ENCODE measurements at regions not wholly inside any gene's neighbourhood (a gene's known extent, or its start where the extent isn't known, plus 50 kb on each side); places are given as distances from the start of the nearest gene placed in this dataset.

DNA sequence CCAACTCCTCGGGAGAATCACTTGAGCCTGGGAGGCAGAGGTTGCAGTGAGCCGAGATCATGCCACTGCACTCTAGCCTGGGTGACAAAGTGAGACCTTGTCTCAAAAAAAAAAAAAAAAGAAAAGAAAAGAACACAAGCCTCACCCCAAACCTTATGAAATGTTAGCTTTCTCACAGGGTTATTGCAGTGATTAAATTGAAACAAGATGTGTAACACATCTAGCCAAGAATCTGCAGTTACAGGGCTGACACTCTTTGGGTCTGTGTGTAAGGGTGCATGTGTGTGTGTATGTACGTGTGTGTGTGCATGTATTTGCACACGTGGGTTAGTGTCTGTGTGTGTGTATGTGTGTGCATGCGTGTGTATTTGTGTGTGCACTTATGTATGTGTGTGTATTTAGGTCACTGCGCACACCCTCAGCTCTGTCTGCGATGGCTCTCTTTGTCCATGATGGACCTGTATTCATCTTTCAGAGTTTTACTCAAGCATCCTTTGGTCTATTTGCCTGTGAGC, 336.3 kb downstream of the UQCRFS1 start:
- no peak for DNase-seq

DNA sequence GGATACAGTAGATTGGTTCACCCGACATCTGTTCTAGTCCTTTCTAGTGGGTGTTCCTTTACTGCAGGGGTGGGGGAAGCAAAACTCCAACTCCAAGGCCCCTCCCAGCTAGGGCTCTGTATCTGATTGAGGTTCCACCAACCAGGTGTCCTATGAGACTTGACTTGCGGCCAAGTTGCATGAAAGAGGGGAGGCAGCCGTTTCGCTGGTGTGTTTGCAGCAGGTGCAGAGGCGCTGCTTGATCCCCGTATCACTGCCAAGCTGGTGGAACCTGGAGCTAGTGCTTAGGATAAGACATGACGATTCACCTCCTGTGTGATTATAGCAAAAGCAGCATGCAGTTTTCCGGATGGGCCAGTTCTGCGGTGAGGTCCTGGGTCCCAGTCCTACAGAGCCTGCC, 338.2 kb downstream of the UQCRFS1 start:
- no peak for DNase-seq

DNA sequence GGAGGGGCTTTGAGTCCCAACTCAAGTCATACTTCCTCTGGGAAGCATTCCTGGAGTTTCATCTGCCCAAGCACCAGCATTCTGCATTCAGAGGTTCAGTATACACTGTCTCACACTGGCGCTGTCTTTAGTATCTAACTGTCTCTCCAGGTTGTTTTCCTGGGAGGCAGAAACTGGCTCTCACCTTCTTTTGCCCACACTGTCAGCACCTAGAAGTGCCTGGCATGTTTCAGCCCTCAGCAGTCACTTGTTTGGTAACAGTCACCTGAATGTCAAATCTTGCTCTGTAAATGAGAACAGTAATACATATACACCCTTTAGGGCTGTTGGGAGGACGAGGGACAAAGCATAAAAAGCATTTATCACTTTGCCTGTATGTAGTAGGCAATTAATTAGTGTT, 339.6 kb downstream of the UQCRFS1 start:
- DNase-seq = no peak

- DNase-seq = no peak
Observed at GRCh38 chr19:28871099-28871725, 341.7 kb downstream of the UQCRFS1 start.

GRCh38 chr19:28869459-28869858, 343.5 kb downstream of the UQCRFS1 start:
- no peak for DNase-seq

DNA sequence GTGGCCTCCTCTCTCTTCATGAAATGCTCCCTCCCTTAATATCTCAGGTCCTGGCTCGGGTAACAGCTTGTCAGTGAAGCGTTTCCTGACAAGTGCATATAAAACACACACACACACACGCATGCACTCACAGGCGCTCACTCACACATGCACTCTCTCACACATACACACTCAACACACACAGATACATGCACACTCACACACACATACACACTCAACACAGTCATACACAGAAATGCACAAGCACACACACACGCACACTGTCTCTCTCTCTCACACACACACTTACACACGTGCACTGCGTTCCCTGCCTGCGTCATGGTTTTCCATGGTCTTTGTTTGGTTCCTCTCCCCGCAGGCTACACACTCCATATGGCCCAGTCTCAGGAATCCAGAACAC, 344.1 kb downstream of the UQCRFS1 start:
- no peak for DNase-seq

GRCh38 chr19:28867978-28868377, 345.0 kb downstream of the UQCRFS1 start:
- DNase-seq = no peak

- DNase-seq = no peak
Observed at GRCh38 chr19:28864577-28865042, 348.3 kb downstream of the UQCRFS1 start.

- DNase-seq = no peak
Observed at GRCh38 chr19:28864024-28864503, 348.9 kb downstream of the UQCRFS1 start.

DNA sequence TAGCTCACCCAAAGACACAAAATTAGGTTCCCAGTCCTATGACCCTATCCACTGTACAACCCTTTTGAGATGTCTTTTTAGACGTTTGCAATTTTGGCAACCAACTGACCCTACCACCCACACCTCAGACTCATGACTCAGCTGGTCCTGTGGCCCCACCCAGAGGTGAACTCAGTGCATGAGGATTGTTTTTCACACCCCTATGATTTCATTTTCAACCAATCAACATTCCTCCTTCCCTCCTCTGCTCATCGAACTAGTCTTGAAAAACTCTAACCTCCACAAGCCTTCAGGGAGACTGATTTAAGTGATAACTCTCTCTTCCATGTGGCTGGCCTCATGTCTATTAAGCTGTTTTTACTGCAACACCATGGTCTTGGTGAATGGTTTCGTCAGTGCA, 350.7 kb downstream of the UQCRFS1 start:
- DNase-seq = no peak

DNA sequence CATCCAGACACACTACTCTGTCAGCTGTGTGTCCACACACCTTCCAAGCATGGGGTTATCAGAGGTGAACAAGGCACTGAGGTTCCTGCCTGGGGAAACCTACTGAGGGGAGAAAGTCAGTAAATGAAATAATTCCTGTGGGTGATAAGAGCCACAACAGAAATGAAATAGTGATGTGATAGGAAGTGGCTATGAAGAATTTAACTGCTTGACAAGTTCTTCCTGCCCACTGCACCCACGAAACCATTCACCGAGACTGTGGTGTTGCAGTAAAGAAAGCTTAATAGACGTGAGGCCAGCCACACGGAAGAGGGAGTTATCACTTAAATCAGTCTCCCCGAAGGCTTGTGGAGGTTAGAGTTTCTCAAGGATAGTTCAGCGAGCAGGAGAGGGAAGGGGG, 353.1 kb downstream of the UQCRFS1 start:
- DNase-seq = no peak

- no peak for DNase-seq
Observed at GRCh38 chr19:28858933-28859332, 354.0 kb downstream of the UQCRFS1 start.

DNA sequence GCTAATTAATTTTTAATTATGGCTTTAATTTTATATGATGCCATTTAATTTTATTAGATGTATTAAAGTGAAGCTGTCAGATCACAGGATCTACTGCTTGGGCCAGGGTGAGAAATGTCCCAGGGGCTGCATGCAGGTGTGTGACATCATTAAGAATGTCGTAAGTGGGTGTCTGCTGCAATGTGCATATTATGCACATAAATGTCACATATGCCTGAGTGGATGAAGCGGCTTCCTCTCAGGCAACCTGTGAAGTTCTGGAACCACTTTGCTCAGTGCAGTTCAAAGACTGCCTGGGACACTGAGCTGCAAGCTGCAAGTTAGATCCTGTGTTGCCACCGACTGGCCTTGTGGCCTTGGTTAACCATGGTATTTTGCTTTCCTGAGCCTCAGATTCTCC, 355.0 kb downstream of the UQCRFS1 start:
- no peak for DNase-seq

DNA sequence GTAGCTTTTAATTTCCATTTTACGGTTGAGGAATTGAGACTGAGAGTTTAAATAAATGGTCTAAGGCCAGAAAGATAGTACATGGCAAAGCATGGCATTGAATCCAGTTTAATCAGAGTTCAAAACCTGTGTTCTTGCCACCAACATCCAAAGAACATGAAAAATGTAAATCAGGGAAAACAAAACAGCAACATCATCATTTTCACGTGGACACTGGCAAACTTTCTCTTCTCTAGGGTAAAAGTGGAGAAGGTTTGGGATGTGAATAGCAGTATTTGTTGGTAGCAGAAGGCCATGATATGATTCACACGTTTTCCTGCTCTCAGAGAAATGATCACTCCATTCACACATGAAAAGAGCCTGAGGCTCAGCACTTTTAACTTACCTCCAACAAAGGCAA, 357.7 kb downstream of the UQCRFS1 start:
- no peak for DNase-seq

GRCh38 chr19:28847468-28847867, 365.5 kb downstream of the UQCRFS1 start:
- DNase-seq = no peak

DNA sequence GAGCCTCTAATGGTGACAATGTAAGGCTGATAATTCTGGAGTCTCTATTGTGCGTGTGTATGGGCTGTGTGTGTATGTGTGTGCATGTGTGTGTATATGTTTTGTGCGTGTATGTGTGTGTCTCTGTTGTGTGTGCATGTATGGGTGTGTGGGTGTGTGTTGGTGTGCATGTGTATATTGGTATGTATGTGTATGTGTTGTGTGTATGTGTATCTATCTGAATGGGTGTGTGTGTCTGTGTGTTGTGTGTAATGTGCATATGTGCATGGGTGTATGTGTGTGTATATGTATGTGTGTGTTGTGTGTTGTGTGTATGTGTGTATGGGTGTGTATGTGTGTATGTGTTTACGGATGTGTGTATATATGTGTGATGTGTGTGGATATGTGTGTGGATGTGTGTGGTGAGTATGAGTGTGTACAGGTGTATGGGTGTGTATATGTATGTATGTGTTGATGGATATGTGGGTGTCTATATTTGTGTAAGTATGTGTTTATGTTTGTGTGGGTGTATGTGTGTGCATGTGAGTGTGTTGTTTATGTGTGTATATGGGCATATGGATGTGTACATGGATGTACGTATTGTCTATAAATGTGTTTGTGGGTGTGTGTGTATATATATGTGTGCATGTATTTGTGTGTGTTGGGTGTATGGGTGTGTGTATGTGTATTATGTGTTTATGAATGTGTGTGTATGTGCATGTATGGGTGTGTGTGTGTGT, 366.7 kb downstream of the UQCRFS1 start:
- DNase-seq = no peak

DNA sequence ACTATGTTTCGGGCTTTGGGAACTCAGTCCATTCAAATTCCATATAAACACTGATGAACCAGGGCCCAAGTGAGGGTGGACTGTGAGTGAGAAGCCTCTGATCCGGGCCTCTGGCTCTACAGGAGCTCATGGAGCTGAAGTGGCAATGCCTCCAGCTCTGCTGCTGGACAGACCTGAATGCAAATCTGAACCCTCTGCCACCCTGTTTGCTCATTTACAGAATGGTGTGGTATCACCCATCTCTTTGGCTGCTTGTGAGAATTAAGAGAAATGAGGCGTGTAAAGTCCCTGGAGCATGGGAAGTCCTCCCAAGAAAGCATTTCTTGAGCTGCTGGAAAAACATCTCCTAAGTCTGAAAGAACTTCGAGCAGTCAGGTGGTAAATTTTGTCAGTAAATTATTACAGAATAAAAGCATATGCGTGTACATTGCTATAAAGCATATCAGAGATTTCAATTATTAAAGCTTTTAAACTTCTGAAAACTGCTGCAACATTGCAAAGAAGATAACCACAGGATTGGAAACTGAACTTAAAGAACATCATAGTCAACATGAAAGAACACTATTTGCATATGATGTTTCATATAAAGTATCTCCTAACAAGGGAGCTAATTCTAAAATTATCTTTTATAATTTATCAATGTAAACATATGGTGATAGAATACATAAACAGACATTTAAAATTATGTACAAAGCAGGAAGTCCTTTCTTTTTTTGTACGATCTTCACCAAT, 369.0 kb downstream of the UQCRFS1 start:
- no peak for DNase-seq

GRCh38 chr19:28841531-28841930, 371.4 kb downstream of the UQCRFS1 start:
- DNase-seq = no peak

DNA sequence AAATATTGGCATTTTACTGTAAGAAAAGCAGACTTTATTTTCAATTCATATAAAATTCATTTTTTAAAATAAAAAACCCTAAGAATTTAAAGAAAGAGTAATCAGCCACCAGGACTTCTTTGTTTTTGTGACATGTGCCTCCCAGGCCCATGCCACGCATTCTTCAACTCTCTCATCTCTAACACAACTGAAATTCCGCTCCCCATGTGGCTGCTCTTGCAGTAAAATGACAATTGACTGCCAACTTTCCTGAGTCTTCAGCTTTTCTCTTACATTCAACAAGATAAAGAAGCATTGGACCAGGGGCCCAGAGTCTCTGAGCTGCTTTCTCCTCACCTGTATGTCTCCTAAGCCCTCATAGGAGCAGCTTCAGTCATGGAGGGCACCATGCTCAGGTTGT, 372.1 kb downstream of the UQCRFS1 start:
- DNase-seq = no peak

GRCh38 chr19:28839455-28839854, 373.5 kb downstream of the UQCRFS1 start:
- no peak for DNase-seq

GRCh38 chr19:28838909-28839308, 374.0 kb downstream of the UQCRFS1 start:
- DNase-seq = no peak

DNA sequence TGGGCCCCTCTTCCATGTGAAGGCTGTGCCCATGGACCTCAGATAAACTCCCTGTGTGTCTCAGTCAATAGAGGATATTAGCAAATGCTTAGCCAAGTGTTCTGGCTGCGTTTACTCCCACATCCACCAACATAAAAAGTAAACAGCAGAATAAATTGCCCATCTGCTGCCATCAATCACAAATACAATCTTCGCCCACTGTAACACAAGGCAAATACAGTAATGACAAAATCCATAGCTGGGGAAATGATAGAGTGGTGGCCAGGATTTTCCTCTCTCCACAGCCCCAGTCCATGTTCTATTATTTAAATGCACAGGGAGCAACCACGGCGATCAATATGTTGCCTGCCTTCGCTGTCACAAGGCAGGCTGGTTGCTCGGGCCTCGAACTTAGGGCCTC, 376.5 kb downstream of the UQCRFS1 start:
- DNase-seq = no peak

- no peak for DNase-seq
Observed at GRCh38 chr19:28834996-28835395, 378.0 kb downstream of the UQCRFS1 start.

- DNase-seq = no peak
Observed at GRCh38 chr19:28831462-28831861, 381.5 kb downstream of the UQCRFS1 start.
